HFFc6 (cell line): ENCODE measurements at regions not wholly inside any gene's neighbourhood (a gene's known extent, or its start where the extent isn't known, plus 50 kb on each side); places are given as distances from the start of the nearest gene placed in this dataset.
"Not testable (repeated sequence)": the region's sequence is repeated elsewhere in the genome, so short reads cannot be mapped to it uniquely, and the experiment has no call there.

Experiments
- DNase-seq: peaks from one replicate; pipeline ENCODE4 v3.0.0-alpha.2; 2018
- H3K27ac Mint-ChIP-seq: 2 replicates; pipeline ENCODE4 v1.8.0; 2020; ENCODE audit warnings: mild to moderate bottlenecking, mixed read lengths
- H3K27me3 Mint-ChIP-seq: 2 replicates; pipeline ENCODE4 v1.8.0; 2021; ENCODE audit warnings: mild to moderate bottlenecking, moderate library complexity, mixed read lengths; ENCODE audit not compliant: insufficient read depth
- H3K36me3 Mint-ChIP-seq: 2 replicates; pipeline ENCODE4 v1.8.0; 2021; ENCODE audit warnings: low read depth, mixed read lengths
- H3K4me1 Mint-ChIP-seq: 2 replicates; pipeline ENCODE4 v1.8.0; 2020; ENCODE audit warnings: low read depth, mixed read lengths
- H3K4me3 Mint-ChIP-seq: 2 replicates; pipeline ENCODE4 v1.8.0; 2020; ENCODE audit warnings: mild to moderate bottlenecking, moderate library complexity, mixed read lengths
- H3K9me3 Mint-ChIP-seq: 2 replicates; pipeline ENCODE4 v1.8.0; 2020; ENCODE audit warnings: mild to moderate bottlenecking, mixed read lengths
- TF ChIP-seq, protein P1 (sequence below): fragments of 200-600 bp; sonication (generic); IDR thresholded peaks from 2 replicates; pipeline ENCODE4 v1.5.0; 2021; ENCODE audit warnings: antibody characterized with exemption, mild to moderate bottlenecking

DNA sequence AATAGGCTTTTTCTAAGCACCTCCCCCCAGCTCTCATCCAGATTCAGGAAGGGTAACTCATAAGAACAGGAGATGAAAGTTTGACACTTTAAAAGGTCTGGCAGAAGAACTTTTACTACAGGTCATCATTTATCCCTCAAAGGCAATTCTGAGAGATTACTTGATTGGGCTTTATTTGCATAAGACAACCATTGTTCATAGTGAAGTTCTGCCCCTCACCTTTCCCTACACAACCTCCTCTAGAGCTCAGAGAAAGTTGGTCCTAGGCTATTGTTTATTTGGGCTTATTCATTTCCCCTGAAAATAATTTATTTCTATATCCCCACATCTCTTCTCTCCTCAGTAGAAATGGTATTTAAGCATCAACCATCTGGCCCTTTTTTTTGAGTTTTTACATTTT lies 568.4 kb downstream of the ZNF608 start:
- TF ChIP-seq, protein P1, sequence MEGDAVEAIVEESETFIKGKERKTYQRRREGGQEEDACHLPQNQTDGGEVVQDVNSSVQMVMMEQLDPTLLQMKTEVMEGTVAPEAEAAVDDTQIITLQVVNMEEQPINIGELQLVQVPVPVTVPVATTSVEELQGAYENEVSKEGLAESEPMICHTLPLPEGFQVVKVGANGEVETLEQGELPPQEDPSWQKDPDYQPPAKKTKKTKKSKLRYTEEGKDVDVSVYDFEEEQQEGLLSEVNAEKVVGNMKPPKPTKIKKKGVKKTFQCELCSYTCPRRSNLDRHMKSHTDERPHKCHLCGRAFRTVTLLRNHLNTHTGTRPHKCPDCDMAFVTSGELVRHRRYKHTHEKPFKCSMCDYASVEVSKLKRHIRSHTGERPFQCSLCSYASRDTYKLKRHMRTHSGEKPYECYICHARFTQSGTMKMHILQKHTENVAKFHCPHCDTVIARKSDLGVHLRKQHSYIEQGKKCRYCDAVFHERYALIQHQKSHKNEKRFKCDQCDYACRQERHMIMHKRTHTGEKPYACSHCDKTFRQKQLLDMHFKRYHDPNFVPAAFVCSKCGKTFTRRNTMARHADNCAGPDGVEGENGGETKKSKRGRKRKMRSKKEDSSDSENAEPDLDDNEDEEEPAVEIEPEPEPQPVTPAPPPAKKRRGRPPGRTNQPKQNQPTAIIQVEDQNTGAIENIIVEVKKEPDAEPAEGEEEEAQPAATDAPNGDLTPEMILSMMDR: no peak
- Mint-ChIP-seq H3K27me3 (no peaks in the 10 kb centered on the region), H3K36me3 (no peaks in the 10 kb centered on the region), H3K27ac (no peak overlapping the region), H3K4me3 (no peak overlapping the region), H3K4me1 (no peaks in the 10 kb centered on the region), H3K9me3 (no peaks in the 10 kb centered on the region; the same call in 1 of the 2 replicates)
- DNase-seq: no peak

DNA sequence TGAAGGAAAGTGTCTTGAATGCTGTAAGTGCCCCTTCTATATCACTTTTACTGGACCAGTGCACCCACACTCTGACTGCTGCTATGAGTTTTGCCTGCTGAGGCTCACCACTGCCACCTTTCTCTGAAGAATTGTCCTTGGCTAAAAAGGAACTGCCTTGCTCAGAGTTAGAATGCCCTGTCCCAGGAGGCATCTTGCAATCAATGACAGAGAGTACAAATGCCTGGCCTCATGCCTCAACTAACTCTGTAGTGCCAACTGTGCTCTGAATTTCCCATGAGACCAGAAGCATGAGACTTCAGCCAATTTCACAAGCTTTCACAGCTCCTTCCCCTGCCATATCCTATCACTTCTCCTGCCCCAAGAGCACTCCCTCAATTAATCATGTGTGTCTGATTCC lies 569.7 kb downstream of the ZNF608 start:
- no peaks in the 10 kb centered on the region for H3K4me1 Mint-ChIP-seq
- H3K36me3 Mint-ChIP-seq: no peaks in the 10 kb centered on the region
- TF ChIP-seq, protein P1: no peak
- H3K4me3 Mint-ChIP-seq: no peak overlapping the region
- H3K27ac Mint-ChIP-seq: no peak overlapping the region
- no peak for DNase-seq
- H3K27me3 Mint-ChIP-seq: no peaks in the 10 kb centered on the region
- peaks cover 5% of the 10 kb centered on the region for H3K9me3 Mint-ChIP-seq

DNA sequence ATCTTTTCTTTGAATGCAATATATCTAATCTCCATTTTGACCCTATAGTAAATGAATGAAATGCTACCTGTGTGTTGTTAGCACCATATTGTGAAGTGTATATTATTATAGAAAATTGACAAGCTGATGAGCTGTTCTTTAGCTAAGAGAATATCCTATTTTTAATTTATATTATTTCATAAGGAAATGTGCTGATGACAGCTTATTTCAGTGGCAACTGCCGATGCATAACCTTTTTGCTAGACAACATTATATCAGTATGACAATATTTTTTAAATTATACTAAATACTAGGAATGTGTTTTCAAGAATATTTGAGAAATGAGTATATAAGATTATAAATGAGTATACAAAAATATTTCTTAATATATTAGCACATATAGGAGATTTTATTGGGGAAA lies 573.1 kb downstream of the ZNF608 start:
- peaks cover 14% of the 10 kb centered on the region for H3K9me3 Mint-ChIP-seq
- no peaks in the 10 kb centered on the region for H3K27me3 Mint-ChIP-seq
- H3K4me3 Mint-ChIP-seq: no peak overlapping the region
- TF ChIP-seq, protein P1: no peak
- no peak overlapping the region for H3K27ac Mint-ChIP-seq
- no peaks in the 10 kb centered on the region for H3K36me3 Mint-ChIP-seq
- no peak for DNase-seq
- no peaks in the 10 kb centered on the region for H3K4me1 Mint-ChIP-seq

DNA sequence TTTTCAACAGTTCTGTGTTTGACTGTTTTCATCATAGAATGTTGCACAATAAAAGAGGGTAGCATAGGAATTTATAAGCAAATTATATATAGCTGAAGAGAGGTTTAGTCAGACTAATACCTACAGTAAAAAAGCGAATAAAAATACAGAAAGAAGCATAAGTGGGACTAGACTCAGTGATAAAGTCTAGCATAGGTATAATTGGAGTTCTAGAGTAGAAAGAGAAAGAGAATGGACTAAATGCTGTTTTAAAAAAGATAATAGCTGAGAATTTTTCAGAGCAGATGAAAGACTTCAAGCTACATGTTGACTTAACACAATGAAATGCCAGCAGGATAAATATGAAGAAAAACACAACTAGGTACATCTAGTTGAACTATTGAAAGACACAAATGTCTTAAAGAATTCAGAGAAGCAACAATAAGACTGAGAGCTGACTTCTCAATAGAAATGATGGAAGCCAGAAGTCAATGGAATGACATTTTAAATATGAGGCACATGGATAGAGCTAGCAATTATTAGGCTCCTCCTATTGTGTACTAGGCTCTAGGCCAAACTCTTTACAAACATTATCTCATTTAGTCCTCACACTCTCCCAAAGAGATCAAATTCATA lies 573.9 kb downstream of the ZNF608 start:
- Mint-ChIP-seq H3K27ac (no peak overlapping the region), H3K4me1 (no peaks in the 10 kb centered on the region), H3K4me3 (no peak overlapping the region), H3K27me3 (no peaks in the 10 kb centered on the region), H3K9me3 (peaks cover 14% of the 10 kb centered on the region), H3K36me3 (no peaks in the 10 kb centered on the region)
- TF ChIP-seq, protein P1: no peak
- DNase-seq: no peak

DNA sequence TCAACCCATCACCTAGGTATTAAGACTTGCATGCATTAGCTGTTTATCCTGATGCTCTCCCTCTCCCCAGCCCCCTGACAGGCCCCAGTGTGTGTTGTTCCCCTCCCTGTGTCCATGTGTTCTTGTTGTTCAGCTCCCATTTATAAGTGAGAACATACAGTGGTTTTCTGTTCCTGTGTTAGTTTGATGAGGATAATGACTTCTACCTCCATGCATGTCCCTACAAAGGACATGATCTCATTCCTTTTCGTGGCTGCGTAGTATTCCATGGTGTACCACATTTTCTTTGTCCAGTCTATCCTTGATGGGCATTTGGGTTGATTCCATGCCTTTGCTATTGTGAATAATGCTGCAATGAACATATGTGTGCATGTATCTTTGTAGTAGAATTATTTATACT lies 578.3 kb downstream of the ZNF608 start:
- H3K36me3 Mint-ChIP-seq, H3K4me1 Mint-ChIP-seq, H3K27ac Mint-ChIP-seq, DNase-seq, H3K4me3 Mint-ChIP-seq, H3K27me3 Mint-ChIP-seq: not testable (repeated sequence)
- H3K9me3 Mint-ChIP-seq: peaks cover 14% of the 10 kb centered on the region

DNA sequence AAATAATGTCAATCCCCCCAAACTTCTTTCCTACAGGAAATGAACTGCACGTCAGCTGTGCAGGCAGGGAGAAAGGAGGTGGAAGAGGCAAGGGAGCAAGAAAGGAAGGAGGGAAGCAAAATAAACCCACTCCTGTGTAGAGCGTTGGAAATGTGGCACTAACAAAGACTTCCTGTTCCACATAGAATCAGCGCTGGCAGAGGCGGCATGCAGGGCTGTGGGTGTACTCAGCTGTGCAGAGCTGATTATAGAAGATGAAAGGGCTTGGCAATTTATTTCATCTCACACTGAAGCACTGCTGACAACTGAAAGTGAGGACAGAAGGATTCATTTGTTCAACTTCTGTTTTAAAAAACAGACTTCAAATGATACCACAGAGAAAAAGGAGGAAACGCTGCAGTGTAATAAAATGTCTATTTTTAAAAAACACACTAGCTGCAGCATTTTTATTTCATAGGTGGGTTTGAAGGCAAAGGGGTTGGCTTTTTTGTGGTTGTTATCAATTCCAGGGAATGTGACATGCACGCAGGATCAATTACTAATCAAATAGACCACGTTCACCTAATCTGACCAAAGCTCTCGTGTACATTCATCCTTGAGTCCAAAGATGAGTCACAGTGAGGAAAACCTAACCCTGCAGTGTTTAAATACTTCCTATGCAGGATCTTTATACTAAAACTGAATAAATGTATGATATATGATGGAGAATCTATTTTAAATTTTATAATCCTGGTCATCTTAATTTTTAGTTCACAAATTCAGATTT lies 583.5 kb downstream of the ZNF608 start:
- no peak overlapping the region for H3K4me3 Mint-ChIP-seq
- TF ChIP-seq, protein P1: no peak
- peaks cover 3% of the 10 kb centered on the region; the same call in 1 of the 2 replicates for H3K9me3 Mint-ChIP-seq
- H3K27me3 Mint-ChIP-seq: no peaks in the 10 kb centered on the region
- H3K36me3 Mint-ChIP-seq: no peaks in the 10 kb centered on the region
- H3K4me1 Mint-ChIP-seq: no peaks in the 10 kb centered on the region
- DNase-seq: no peak
- no peak overlapping the region for H3K27ac Mint-ChIP-seq
